ENCODE measurements at regions not wholly inside any gene's neighbourhood (a gene's known extent, or its start where the extent isn't known, plus 50 kb on each side); places are given as distances from the start of the nearest gene placed in this dataset.

- DNase-seq, result no peak
Observed at GRCh38 chr12:131345521-131346436, 365.1 kb upstream of the SFSWAP start.

DNA sequence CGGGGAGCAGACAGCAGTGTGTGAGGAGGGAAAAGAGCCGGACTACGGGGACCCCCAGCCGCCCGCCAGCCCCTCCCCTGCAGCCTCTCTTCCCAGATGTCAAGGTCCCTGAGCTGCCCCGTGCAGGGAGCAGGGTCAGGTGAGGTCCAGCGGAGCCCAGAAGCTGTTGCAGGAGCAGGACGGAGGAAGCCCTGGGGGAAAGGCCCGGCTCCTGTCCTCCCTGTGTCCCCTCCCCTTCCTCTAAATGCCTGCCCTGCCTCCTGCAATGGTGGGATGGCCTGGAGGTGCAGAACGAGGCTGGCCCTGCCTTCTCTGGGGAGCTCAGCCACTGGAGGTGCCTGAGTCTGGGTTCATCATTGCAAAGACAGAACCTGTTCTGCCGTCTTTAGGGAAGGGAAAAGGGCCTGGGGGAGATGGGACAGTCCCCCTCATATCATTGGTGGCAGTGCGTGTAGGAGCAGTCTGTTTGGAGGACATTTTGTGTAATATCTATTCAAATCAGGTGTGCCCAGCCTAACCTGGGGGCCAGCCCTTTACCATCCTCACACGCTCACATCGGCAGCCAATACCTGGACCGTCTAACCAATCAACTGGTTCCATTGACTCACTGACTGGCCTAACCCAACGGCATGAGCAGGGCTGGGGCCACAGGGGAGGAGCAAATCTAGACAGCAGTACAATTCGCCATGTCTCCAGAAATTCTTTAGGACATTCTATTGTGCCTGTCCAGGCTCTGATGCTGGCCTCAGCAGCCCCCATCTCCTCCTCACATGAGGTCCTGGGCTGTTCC is 364.1 kb upstream of the SFSWAP start:
- DNase-seq, result no peak

GRCh38 chr12:131347345-131347714 is 363.6 kb upstream of the SFSWAP start:
- DNase-seq, result no peak

DNA sequence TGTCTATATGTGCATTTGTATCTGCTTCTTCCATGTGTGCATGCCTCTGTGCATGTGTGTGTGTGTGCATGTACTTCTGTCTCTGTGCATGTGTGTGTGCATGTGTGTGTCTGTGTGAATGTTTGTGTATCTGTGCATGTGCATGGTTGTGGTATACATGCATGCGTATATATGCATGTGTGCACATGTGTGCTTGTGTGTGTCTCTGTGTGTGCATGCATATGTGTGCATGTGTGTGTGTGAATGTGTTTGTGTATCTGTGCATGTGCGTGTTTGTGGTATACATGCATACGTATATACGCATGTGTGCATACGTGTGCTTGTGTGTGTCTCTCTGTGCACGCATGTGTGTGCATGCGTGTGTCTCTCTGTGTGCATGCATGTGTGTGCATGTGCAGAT is 363.2 kb upstream of the SFSWAP start:
- no peak for DNase-seq

- no peak for DNase-seq
Observed at GRCh38 chr12:131348231-131348630, 362.7 kb upstream of the SFSWAP start.

GRCh38 chr12:131348646-131349045 is 362.2 kb upstream of the SFSWAP start:
- DNase-seq, result no peak

- DNase-seq, result no peak
Observed at GRCh38 chr12:131349397-131350127, 361.3 kb upstream of the SFSWAP start.

- DNase-seq, result no peak
Observed at GRCh38 chr12:131350943-131351318, 360.0 kb upstream of the SFSWAP start.

GRCh38 chr12:131351319-131352028 is 359.4 kb upstream of the SFSWAP start:
- DNase-seq, result no peak

DNA sequence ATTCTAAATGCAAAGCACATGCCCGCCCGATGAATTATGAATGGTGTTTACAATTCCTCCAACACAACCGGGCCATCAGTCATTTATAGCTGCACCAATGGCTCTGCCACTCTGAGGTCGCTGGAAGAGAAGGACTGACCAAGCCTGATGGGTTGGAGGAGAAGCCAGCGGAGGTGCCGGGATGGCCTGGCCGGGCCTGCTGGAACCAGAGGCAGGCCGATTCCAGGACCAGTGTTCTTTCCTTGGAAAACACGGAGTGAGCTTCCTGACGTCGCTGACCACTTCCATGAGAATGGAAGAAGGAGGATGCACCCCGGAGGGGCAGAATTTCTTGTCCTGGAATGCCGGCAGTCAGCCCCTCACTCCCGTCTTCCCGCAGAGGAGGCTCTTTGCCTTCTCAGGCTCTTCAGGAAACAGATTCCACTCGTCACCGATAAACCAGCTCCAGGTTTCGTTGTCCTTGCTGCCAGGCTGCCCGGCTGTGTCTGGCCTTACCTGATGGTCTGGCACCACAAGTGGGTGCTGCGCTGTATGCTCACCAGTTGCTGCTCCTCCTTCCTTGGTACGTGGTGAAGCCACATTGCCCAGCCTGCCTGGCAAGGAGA is 358.5 kb upstream of the SFSWAP start:
- DNase-seq, result no peak

GRCh38 chr12:131353376-131353775 is 357.5 kb upstream of the SFSWAP start:
- no peak for DNase-seq

DNA sequence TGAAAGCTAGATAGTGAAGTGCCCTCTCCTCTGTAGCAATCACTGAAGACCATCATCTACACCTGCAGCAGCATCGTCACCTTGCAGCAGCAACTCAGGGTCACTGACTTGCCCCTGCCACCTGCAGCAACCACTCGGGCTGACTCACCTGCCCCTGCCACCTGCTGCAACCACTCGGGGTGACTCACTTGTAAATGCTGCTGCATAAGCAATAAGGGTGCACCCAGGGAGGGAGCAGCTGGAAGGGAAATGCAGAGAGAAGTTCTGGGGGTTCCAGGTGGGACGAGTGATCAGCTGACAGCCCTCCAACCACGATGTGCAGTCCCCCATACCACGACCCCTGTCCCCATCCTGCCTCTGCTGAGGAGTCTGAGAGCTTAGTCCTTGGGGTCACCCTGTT is 357.1 kb upstream of the SFSWAP start:
- no peak for DNase-seq

DNA sequence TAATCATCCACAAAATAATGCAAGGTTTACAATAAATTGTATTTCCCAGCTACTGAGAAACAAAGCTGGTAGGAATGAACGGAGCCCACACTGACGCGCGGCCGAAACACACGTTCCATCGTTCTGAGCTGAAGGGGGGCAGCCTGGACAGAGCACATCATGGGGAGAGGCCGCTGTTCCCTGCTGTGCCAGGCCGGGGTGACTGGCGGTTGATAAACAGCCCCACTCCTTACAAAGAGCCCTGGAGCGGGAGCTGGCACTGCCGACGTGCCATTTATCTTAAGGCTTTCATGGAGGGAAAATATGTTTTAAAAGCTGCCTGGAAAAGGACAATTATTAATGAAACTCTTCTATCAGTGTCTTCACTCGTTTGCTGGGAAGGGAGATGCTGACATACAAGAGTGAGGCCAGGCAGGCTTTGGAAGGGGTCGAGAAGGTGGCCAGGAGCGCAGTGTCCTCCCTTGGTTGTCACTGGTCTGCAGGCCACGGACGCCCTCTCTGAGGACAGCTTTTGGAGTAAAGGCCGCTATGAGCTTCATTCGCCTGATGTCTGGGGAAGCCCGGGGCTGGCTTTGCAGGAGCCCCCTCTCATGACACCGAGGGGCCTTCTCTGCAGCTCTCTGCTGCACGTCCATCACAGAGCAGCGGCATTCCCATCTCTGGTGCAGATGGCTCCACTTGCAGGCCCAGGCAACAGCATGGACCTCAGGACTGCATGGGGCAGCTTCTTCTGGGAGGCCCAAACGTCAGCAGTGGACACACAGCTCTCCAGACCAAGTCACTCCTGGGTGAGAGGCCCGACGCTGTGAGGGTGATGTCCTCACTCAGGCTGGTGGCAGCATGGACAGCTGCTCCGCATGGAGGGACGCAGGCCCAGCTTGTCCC is 355.3 kb upstream of the SFSWAP start:
- no peak for DNase-seq

DNA sequence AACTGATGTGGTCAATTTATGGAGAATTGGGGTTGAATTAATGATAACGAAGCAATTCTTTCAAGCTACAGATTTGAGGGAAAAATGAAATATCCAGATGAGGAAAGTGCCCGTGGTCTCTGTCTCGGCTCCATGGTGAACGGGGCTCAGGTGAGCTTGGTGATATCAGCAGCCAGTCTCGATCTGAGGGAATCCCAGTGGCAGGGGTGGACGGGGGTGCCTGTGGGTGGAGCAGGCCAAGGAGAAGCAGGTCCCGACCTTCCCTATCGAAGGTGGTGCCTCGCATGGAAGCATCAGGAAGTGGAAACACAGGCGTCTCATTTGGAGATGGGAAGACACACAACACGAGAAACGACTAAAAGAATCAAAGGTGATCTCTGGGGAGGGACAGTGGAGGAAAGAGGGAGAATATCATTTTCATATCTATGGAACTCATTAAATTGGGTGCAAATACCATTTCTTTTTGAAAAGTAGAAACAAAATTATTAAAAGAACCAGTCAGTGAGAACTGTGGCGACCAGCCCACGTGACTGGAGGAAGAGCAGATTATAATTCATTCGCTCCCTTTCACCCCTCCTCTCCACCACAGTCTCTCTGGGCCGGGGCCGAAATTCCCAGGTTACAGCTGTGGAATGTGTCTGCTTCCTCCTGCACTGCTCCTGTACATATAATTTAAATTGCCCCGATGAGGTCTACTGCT is 354.3 kb upstream of the SFSWAP start:
- no peak for DNase-seq

GRCh38 chr12:131357185-131357747 is 353.6 kb upstream of the SFSWAP start:
- DNase-seq, result no peak

GRCh38 chr12:131357920-131358319 is 353.0 kb upstream of the SFSWAP start:
- DNase-seq, result no peak

GRCh38 chr12:131362291-131363211 is 348.3 kb upstream of the SFSWAP start:
- DNase-seq, result no peak

DNA sequence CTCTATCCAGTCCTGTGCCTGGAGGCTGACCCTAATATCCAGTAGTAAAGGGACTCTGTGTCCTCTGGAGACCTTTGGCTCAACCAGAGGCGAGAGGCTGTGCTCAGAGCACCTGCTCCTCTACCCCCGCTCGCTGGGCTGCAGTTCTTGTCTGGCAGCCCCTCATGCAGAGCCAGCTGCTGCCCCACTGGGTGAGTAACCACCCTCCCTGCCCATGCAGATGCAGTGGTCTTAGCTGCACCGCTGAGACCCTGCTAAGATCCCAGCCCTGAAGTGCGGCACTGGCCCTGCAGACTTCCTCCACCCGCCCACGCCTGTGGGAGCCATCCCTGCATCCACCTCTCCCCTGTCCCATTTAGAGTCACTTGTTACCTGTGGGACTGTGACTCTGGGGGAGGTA is 347.5 kb upstream of the SFSWAP start:
- no peak for DNase-seq

DNA sequence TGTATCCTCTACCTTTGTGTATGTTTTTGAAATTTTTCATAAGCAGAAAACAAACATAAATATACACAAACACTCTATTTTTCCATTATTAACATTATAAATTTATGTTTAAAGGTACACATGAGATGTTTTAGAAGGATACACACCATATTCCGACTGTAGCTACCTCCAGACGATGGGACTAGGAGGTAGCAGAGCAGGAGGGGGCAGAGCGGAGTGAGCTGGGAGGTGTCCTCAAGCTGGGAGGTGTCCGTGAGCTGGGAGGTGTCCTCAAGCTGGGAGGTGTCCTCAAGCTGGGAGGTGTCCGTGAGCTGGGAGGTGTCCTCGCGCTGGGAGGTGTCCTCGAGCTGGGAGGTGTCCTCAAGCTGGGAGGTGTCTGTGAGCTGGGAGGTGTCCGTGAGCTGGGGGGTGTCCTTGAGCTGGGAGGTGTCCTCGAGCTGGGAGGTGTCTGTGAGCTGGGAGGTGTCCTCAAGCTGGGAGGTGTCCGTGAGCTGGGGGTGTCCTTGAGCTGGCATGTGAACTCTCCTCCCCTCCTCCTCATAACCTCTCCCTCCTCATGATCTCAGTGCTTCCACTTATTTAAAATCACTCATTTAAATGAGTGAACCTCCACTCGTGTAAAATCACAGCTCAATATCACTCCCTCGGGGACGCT is 346.9 kb upstream of the SFSWAP start:
- DNase-seq, result no peak

Data from stimulated activated CD4-positive, alpha-beta T cell treated with anti-CD3 and anti-CD28 coated beads, Interleukin-1b, Interleukin-23, amount 100 ng/mL, for 48 hours (primary cell).